SJCRH30 (cell line): ENCODE measurements at regions not wholly inside any gene's neighbourhood (a gene's known extent, or its start where the extent isn't known, plus 50 kb on each side); places are given as distances from the start of the nearest gene placed in this dataset.
"Not testable (repeated sequence)": the region's sequence is repeated elsewhere in the genome, so short reads cannot be mapped to it uniquely, and the experiment has no call there.

ENCODE experiments used
- DNase-seq, 2 experiments: peaks; one replicate each; pipeline ENCODE4 v3.0.0-alpha.2; 2015 to 2020
- H3K27ac ChIP-seq: fragments of 250-450 bp; sonication (Bioruptor Pico); 2 replicates; pipeline ENCODE4 v1.5.1; 2020; ENCODE audit warnings: mild to moderate bottlenecking, moderate library complexity
- H3K27me3 ChIP-seq: fragments of 250-450 bp; sonication (Bioruptor Pico); 2 replicates; pipeline ENCODE4 v1.5.1; 2020; ENCODE audit warnings: mild to moderate bottlenecking, moderate library complexity
- H3K36me3 ChIP-seq: fragments of 250-450 bp; sonication (Bioruptor Pico); 2 replicates; pipeline ENCODE4 v1.5.1; 2020; ENCODE audit warnings: mild to moderate bottlenecking, moderate library complexity
- H3K4me1 ChIP-seq: fragments of 250-450 bp; sonication (Bioruptor Pico); 2 replicates; pipeline ENCODE4 v1.5.1; 2020; ENCODE audit warnings: mild to moderate bottlenecking, moderate library complexity
- H3K4me3 ChIP-seq: fragments of 250-450 bp; sonication (Bioruptor Pico); 2 replicates; pipeline ENCODE4 v1.5.1; 2020; ENCODE audit warnings: mild to moderate bottlenecking, moderate library complexity
- H3K9me3 ChIP-seq: fragments of 250-450 bp; sonication (Bioruptor Pico); replicated peaks from 2 replicates; pipeline ENCODE4 v1.5.1; 2020; ENCODE audit warnings: mild to moderate bottlenecking, moderate library complexity

DNA sequence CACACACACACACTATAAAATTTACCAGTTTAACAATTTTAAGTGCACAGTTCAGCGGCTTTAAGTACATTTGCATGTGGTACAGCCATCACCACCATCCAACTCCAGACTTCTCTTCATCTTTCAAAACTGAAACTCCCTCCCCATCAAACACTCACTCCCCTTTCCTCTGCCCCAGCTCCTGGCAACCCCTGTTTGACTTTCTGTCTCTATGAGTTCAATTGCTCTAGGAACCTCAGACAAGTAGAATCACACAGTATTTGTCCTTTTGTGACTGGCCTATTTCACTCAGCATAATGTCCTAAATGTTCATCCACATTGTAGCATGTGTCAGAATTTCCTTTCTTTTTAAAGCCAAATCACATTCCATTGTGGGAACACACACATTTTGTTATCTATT is 302.8 kb upstream of the FOXQ1 start:
- no peak overlapping the region for H3K4me3 ChIP-seq
- no peaks in the 10 kb centered on the region for H3K36me3 ChIP-seq
- no peak overlapping the region for H3K27ac ChIP-seq
- H3K4me1 ChIP-seq, result no peaks in the 10 kb centered on the region
- no peak for DNase-seq
- no peaks in the 10 kb centered on the region for H3K27me3 ChIP-seq
- H3K9me3 ChIP-seq, result no peaks in the 10 kb centered on the region

DNA sequence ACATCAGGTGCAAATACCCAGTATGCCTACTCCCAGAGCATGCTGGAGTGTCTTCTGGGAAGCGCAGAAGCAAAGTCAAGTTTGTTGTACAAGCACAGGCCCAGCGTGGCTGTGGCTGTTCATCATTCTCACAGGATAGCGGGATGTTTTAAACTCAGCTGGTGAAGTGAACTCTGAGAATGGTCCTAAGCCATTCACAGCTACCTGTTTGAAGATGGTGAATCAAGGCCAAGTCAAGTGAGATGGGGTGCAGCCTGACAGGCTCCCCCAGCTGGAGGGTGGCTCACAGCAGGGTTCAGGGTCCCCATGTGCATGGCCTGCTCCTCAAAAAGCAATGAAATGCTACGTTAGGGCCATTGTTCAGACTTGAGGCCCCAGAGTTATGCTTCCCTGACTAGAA is 304.7 kb upstream of the FOXQ1 start:
- no peak overlapping the region for H3K4me3 ChIP-seq
- H3K27me3 ChIP-seq, result no peaks in the 10 kb centered on the region

DNA sequence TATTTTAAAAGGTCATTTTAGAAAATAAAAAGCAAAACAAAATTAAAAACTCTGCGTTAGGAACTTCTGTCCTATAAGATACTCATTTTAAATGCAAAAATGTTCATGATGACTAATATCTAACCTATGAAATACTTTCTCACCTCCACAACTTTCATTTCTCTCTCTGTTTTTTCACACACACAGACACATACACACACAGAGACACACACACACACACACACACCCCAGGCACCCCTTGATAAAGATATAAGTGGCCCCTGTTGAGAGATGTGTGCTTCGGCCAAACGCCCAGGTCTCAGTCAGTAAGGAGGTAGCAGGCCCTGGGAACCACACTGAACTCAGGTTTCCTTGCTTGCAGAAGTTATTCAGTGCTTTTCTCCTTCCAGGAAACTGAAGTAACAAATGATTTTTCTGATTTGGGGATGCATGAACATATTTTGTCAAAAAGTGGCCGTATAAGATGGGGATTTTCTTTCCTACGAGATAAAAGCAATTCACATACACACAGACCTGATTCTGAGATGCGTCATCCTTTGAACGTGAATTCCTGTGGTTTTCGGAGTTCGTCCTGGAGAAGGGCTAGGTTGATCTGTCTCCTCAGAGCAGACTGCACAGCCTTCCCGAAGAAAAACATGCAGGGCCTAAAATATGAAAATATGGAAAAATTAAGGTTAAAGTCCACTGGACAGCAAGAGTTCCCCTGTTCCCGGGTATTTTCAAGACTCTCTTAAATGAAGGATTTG is 306.8 kb upstream of the FOXQ1 start:
- H3K27me3 ChIP-seq, result no peaks in the 10 kb centered on the region
- no peaks in the 10 kb centered on the region for H3K4me1 ChIP-seq
- H3K9me3 ChIP-seq, result no peaks in the 10 kb centered on the region
- DNase-seq, result no peak
- H3K36me3 ChIP-seq, result no peaks in the 10 kb centered on the region
- H3K4me3 ChIP-seq, result no peak overlapping the region
- H3K27ac ChIP-seq, result no peak overlapping the region

More for the DNA sequence above, 304.7 kb upstream of the FOXQ1 start:
- no peaks in the 10 kb centered on the region for H3K9me3 ChIP-seq
- no peaks in the 10 kb centered on the region for H3K4me1 ChIP-seq
- H3K36me3 ChIP-seq, result no peaks in the 10 kb centered on the region
- no peak overlapping the region for H3K27ac ChIP-seq
- DNase-seq, result no peak

DNA sequence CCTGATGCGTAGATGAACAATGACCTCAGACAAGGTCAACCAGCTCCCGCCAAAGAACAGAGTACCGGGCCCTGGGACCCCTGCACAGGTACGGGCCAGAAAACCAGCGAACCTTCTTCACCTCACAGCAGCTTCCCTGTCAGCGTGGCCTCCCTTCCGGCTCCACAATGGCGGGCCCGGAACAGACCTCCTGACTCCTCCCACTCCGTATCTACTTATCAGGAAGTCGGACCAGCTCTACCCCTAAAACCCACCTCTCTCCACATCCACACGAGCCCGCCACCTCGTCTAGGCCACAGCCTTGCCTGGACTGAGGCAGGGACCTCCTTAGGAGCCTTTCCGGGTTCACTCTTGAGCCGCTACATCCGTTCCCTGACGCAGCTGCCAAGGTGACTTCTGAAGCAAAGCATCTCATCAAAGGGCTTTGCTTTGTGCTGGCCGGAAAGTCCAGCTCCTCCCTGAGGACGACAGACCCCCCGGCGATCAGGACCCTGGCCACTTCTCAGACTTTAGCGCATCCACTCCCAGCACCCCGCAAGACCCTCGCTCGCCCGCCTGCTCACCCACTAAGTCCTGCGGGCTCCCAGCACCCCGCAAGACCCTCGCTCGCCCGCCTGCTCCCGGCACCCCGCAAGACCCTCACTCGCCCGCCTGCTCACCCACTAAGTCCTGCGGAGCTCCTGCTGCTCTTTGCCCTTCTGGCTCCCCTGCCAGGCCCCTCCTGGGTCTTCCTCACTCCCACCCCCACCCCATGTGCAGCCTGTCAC is 308.3 kb upstream of the FOXQ1 start:
- no peaks in the 10 kb centered on the region for H3K27me3 ChIP-seq
- DNase-seq, result no peak
- H3K27ac ChIP-seq, result no peak overlapping the region
- H3K36me3 ChIP-seq, result no peaks in the 10 kb centered on the region
- no peak overlapping the region for H3K4me3 ChIP-seq
- no peaks in the 10 kb centered on the region for H3K4me1 ChIP-seq
- H3K9me3 ChIP-seq, result no peaks in the 10 kb centered on the region

DNA sequence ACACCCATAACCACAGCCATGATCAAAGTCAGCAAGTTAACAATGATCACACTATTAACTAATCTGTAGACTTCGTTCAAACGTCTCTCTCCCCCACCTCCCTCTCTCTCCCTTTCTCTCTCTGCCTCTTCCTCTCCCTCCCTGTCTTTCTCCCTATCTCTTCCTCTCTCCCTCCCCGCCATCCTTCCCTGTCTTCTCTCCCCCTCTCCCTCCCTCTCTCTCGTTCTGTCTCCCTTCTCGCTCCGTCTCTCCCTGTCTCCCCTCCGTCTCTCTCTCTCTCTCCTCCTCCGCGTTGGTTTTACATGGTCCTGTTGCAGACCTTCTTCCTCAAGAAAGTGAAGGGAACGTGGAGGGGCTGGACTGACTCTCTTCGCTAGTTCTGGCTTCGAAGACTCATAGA is 308.9 kb upstream of the FOXQ1 start:
- Histone ChIP-seq H3K27me3 (no peaks in the 10 kb centered on the region), H3K9me3 (no peaks in the 10 kb centered on the region), H3K36me3 (no peaks in the 10 kb centered on the region), H3K27ac (no peak overlapping the region), H3K4me1 (no peaks in the 10 kb centered on the region), H3K4me3 (no peak overlapping the region)
- no peak for DNase-seq

DNA sequence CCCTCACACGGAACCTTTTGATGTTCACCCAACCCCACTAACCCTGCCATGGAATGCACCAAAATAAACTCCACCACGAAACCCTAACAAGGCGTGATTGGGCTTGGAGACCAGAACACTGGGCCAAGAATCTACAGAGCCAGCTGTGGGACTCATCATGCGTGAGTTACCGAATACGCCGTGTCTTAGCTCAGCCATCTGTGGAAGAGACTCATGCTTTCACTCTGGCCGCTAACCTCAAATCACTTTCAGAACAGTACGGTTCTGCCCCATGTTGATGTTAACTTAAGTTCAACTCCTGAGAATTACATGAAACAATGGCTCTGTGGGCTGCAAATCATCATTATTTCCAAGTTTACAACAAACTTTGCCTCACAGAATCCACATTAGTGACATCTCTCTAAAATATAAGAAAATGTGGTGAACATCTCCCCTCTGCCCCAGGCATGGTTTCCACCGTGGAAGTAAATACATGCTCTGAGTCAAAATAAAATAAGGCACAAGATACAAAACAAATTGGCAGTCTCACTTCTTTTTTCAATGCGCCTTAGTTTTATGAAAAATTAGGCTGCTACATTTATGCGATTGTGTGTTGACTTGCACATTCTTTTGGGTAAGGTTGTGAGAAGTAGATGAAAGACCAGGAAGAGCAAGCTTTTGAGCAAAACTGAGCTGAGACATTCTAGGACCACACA is 308.9 kb upstream of the EXOC2 start:
- Histone ChIP-seq H3K4me1 (no peaks in the 10 kb centered on the region), H3K4me3 (no peak overlapping the region), H3K27ac (no peak overlapping the region), H3K27me3 (no peaks in the 10 kb centered on the region), H3K9me3 (no peaks in the 10 kb centered on the region), H3K36me3 (no peaks in the 10 kb centered on the region)
- no peak for DNase-seq

DNA sequence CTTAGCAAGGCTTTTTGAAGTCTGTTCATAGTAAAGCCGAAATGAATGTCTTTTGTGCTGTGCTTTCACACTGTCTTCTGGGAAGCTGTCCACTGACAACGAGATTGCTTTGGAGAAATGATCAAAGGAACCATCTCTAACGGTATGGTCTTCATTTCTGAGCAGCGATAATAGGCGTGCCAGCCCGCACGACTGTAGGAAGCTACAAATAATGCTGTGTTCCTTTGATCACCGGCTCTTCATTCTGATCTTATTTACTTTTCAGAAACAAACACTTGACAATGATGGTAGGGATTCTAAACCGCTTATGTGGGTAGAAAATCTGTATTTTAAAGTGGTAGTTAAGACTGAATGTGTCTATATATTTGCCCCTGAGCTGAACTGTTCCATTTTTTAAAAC is 306.6 kb upstream of the EXOC2 start:
- Histone ChIP-seq H3K36me3 (no peaks in the 10 kb centered on the region), H3K4me3 (no peak overlapping the region), H3K27me3 (no peaks in the 10 kb centered on the region), H3K9me3 (no peaks in the 10 kb centered on the region), H3K27ac (no peak overlapping the region), H3K4me1 (no peaks in the 10 kb centered on the region)
- no peak for DNase-seq

DNA sequence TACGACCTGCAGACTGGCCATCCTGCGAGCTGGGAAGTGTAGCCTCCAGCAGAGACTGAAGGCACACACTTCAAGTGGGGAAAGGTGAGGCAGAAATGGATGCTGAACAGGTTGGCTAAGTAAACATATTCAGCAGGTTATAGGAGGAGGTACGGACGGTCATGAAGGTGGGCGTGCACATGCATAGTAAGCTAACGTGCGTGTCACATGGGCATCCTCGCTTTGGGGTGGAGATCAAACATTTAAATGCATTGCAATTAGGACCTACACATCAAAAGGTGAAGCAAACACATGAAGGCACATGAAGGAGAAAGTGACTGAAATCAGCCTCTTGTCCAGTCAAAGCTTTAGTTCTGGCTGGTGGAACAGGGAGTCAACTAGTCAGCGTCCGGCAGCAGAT is 305.6 kb upstream of the EXOC2 start:
- no peak overlapping the region for H3K27ac ChIP-seq
- no peaks in the 10 kb centered on the region for H3K4me1 ChIP-seq
- H3K36me3 ChIP-seq, result no peaks in the 10 kb centered on the region
- DNase-seq, result no peak
- H3K27me3 ChIP-seq, result no peaks in the 10 kb centered on the region
- H3K4me3 ChIP-seq, result no peak overlapping the region
- no peaks in the 10 kb centered on the region for H3K9me3 ChIP-seq

DNA sequence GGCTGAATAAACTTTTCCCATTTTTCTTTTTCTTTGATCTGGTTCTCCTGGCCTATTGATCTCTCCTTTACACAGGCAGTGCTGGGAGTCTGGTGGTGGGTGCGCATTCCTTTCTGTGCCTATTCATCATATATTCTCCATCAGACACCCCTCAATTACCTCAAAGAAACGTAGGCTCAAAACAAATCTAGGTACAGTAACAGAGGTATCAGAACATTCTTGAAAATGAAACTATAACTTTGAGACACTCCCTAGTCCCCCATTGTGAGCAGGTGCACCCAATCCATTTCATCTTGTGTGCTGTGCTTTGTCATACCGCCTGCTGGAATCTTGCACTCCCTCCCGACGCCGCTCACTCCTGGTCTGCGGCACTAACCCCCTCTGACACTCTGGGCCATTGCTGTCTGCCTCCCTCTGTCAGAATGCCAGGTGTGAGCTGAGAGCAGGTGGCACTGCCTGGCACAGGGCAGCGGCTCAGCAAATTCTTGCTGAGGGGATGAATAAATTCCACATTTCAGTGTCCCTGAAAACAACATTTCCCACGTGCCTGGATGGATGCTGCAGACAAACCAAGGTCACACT is 303.4 kb upstream of the EXOC2 start:
- Histone ChIP-seq H3K4me3 (no peak overlapping the region), H3K9me3 (no peaks in the 10 kb centered on the region), H3K4me1 (no peaks in the 10 kb centered on the region), H3K27me3 (no peaks in the 10 kb centered on the region), H3K27ac (no peak overlapping the region), H3K36me3 (no peaks in the 10 kb centered on the region)
- DNase-seq, result no peak

DNA sequence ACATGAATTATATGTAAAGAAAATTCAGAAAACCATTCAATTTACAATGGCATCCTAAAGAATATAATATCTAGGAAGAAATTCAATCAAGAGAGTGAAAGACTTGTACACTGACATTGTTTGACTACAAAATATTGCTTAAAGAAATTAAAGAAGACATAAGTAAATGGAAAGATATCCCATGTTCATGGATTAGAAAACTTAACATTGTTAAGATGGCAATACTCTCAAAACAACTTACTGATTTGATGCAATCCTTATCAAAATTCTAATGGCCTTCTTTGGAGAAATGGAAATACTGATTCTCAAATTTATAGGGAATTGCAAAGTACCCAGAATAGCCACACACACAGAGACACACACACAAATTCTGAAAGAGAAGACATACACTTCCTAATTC is 298.3 kb upstream of the EXOC2 start:
- Histone ChIP-seq H3K4me1 (no peaks in the 10 kb centered on the region), H3K9me3 (no peaks in the 10 kb centered on the region), H3K4me3 (no peak overlapping the region), H3K27me3 (no peaks in the 10 kb centered on the region), H3K36me3 (no peaks in the 10 kb centered on the region), H3K27ac (no peak overlapping the region)
- DNase-seq, result no peak

DNA sequence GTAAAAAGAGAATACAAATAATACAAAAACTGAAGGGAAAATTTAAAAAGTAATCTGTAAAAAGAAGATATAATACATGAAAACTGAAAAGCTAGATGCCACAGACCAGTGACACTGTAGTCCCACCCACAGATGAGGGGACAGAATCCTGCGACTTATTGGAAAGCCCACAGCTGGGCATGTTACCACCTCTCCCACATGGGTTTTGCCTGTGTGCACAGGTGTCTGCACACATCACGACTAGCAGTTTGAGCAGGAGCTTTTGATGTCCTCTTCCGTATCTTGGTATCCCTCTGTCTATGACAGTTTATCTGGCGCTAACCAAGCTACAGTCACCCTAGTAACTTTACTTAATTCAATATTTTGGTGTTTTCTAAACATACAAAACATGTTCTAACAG is 291.1 kb upstream of the EXOC2 start:
- Histone ChIP-seq H3K36me3 (no peaks in the 10 kb centered on the region), H3K27me3 (no peaks in the 10 kb centered on the region), H3K27ac (no peak overlapping the region), H3K4me1 (no peaks in the 10 kb centered on the region), H3K9me3 (no peaks in the 10 kb centered on the region), H3K4me3 (no peak overlapping the region)
- DNase-seq, result no peak

DNA sequence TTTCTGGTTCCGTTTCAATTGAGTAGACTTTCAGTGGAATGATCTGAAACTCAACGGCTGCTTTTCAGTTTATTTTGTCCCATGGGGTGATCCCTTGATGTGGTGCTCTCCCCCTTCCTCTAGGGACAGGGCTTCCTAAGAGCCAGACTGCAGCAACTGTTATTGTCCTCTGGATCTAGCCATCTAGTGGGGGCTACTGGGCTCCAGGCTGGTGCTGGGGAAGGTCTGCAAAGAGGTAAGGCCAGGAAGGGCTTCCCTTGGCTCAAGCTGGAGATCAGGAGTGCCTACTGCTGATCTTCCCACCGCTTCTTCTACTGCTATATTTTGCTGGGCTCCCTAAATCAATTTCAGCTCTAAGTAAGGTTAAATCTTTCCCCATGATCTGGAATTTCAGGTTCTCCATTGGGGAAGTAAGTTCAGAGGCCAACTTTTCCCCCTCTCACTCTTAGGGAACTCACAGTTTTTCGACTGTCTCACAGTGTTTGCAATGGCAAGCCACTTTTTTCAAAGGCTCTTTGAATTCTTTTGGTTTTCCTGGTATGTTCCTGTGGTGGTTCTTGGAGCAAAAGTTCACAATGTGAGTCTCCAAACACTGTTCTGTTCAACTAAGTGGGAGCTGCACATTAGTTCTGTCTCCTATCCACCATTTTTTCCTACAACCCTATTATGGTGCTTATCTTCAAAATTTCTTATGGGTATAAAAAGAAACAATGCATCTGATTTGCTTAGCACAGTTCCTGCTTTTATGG is 286.2 kb upstream of the EXOC2 start:
- Histone ChIP-seq H3K36me3 (no peaks in the 10 kb centered on the region), H3K27me3 (no peaks in the 10 kb centered on the region), H3K4me3 (no peak overlapping the region), H3K27ac (no peak overlapping the region), H3K9me3 (no peaks in the 10 kb centered on the region), H3K4me1 (no peaks in the 10 kb centered on the region)
- DNase-seq, result no peak

DNA sequence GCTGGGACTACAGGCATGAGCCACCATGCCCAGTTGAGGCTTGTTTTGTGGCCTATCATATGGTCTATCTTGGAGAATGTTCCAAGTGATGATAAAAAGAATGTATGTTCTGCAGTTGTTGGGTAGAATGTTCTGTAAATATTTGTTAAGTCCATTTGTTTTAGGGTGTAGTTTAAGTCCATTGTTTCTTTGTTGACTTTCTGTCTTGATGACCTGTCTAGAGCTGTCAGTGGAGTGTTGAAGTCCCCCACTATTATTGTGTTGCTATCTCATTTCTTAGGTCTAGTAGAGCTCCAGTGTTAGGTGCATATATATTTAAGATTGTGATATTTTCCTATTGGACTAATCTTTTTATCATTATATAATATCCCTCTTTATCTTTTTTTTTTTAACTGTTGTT is 284.3 kb upstream of the EXOC2 start:
- not testable (repeated sequence) for H3K4me1 ChIP-seq, H3K27me3 ChIP-seq, H3K27ac ChIP-seq, H3K36me3 ChIP-seq, H3K4me3 ChIP-seq, H3K9me3 ChIP-seq, DNase-seq

DNA sequence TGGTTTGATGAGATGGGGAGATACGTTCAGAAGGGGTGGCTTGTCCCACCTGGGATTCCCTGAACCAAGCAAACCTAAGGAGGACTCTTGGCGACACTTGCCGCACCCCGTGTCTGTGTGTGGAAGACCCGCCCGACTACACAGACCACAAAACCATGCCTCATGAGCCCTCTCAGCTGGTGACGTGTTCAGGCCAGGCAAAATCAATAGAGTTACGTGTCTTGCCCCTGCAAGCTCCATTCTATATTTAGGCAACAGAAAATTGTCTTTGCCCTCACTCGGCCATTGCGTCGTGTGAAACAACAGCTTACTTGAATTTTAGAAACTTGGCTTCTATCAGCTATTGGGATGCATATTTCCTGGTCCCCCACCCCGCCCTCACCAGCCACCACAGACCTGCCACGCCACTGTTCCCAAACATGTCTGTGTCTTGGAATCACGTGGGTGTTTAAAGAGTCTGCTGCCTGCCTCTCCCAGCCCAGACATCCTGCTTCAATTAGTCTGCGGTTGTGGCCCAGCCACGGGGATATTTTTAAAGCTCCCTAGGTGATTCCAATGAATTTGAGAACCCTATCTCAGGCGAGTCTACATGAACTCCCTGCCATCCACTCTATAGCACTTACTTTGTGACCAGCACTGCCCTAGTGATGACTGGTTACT is 279.2 kb upstream of the EXOC2 start:
- Histone ChIP-seq H3K27ac (no peak overlapping the region), H3K4me1 (no peaks in the 10 kb centered on the region), H3K36me3 (no peaks in the 10 kb centered on the region), H3K27me3 (no peaks in the 10 kb centered on the region), H3K9me3 (no peaks in the 10 kb centered on the region), H3K4me3 (no peak overlapping the region)
- DNase-seq, result no peak
